VCaP (cell line): ENCODE measurements at regions not wholly inside any gene's neighbourhood (a gene's known extent, or its start where the extent isn't known, plus 50 kb on each side); places are given as distances from the start of the nearest gene placed in this dataset.
A peak's percentile ranks its signal among the peaks of the same experiment; 100 is the strongest.

Experiments
- H3K27ac ChIP-seq: fragments of 450-650 bp; 2 replicates; pipeline ENCODE4 v1.5.1; 2017
- CTCF ChIP-seq: fragments of 450-650 bp; conservative IDR thresholded peaks from 2 replicates; pipeline ENCODE4 v1.5.1; 2017; ENCODE audit warnings: mild to moderate bottlenecking, moderate library complexity

- H3K27ac ChIP-seq = no peak overlapping the region
- no peak for TF ChIP-seq CTCF
Measured at GRCh38 chr7:3210531-3210930, 90.5 kb upstream of the SDK1 start.

GRCh38 chr7:3214090-3214413 is 87.0 kb upstream of the SDK1 start:
- no peak overlapping the region for H3K27ac ChIP-seq
- TF ChIP-seq CTCF = no peak

GRCh38 chr7:3215624-3216585 is 85.1 kb upstream of the SDK1 start:
- no peak for TF ChIP-seq CTCF
- peak overlapping the region; percentile 35 for H3K27ac ChIP-seq

- TF ChIP-seq CTCF = no peak
- no peak overlapping the region; the same call in 1 of the 2 replicates for H3K27ac ChIP-seq
Measured at GRCh38 chr7:3217166-3217565, 83.9 kb upstream of the SDK1 start.

GRCh38 chr7:3218411-3219225 is 82.4 kb upstream of the SDK1 start:
- H3K27ac ChIP-seq = peak overlapping the region; percentile 54
- TF ChIP-seq CTCF = no peak

GRCh38 chr7:3229904-3230470 is 71.1 kb upstream of the SDK1 start:
- TF ChIP-seq CTCF = no peak

GRCh38 chr7:3230908-3231307 is 70.1 kb upstream of the SDK1 start:
- TF ChIP-seq CTCF = no peak
- H3K27ac ChIP-seq = no peak overlapping the region

More at GRCh38 chr7:3229904-3230470, 71.1 kb upstream of the SDK1 start:
- no peak overlapping the region for H3K27ac ChIP-seq
